Nephron (organoid): ENCODE measurements at regions not wholly inside any gene's neighbourhood (a gene's known extent, or its start where the extent isn't known, plus 50 kb on each side); places are given as distances from the start of the nearest gene placed in this dataset.

Source experiments
- H3K27ac Mint-ChIP-seq, 3 experiments: 2 replicates each; pipeline ENCODE4 v1.8.0; 2020; ENCODE audit warnings: mixed read lengths in 3 of 3, mild to moderate bottlenecking in 2 of 3, moderate library complexity in 1 of 3
- H3K27me3 Mint-ChIP-seq: 2 replicates; pipeline ENCODE4 v1.8.0; 2021; ENCODE audit warnings: low read depth, mild to moderate bottlenecking, moderate library complexity, mixed read lengths
- H3K36me3 Mint-ChIP-seq: 2 replicates; pipeline ENCODE4 v1.8.0; 2020; ENCODE audit warnings: low read depth, mixed read lengths
- H3K4me1 Mint-ChIP-seq: 2 replicates; pipeline ENCODE4 v1.8.0; 2020; ENCODE audit warnings: mixed read lengths
- H3K4me3 Mint-ChIP-seq, 3 experiments: 2 replicates each; pipeline ENCODE4 v1.8.0; 2020; ENCODE audit warnings: mild to moderate bottlenecking in 3 of 3, mixed read lengths in 3 of 3, moderate library complexity in 2 of 3
- H3K9me3 Mint-ChIP-seq: 2 replicates; pipeline ENCODE4 v1.8.0; 2020; ENCODE audit warnings: mixed read lengths
- TF ChIP-seq, protein P1 (sequence below), 3 experiments: fragments of 200-600 bp; sonication (generic); IDR thresholded peaks; one replicate each; pipeline ENCODE4 v1.5.0; 2021; ENCODE audit warnings: antibody characterized with exemption in 3 of 3; ENCODE audit not compliant: unreplicated experiment in 3 of 3

DNA sequence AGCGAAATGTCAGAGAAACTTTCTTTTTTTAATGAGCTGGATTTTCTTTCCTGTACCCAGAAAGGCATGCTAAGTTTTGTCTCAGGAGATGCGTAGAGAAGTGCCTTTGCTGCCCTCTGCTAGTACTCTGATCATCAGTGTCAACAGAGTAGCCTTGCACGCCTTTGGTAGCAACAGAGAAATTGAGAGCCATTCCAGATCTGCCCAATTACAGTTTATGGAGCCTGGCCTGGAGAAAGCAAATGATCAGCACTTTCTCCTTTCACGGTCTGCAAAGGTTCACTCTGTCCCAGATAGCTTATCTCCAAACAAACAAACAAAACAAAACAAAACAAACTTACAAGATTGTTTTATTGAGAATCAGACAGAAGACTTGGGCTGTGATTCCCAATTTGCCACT lies 792.8 kb upstream of the PIK3C3 start:
- no peak overlapping the region for H3K4me3 Mint-ChIP-seq
- no peaks in the 10 kb centered on the region for H3K9me3 Mint-ChIP-seq
- H3K36me3 Mint-ChIP-seq: no peaks in the 10 kb centered on the region
- peak overlapping the region in 2 of 3 experiments; percentile 5 to 6 for H3K27ac Mint-ChIP-seq
- peaks cover 7% of the 10 kb centered on the region for H3K4me1 Mint-ChIP-seq
- no peaks in the 10 kb centered on the region for H3K27me3 Mint-ChIP-seq
- TF ChIP-seq, protein P1, sequence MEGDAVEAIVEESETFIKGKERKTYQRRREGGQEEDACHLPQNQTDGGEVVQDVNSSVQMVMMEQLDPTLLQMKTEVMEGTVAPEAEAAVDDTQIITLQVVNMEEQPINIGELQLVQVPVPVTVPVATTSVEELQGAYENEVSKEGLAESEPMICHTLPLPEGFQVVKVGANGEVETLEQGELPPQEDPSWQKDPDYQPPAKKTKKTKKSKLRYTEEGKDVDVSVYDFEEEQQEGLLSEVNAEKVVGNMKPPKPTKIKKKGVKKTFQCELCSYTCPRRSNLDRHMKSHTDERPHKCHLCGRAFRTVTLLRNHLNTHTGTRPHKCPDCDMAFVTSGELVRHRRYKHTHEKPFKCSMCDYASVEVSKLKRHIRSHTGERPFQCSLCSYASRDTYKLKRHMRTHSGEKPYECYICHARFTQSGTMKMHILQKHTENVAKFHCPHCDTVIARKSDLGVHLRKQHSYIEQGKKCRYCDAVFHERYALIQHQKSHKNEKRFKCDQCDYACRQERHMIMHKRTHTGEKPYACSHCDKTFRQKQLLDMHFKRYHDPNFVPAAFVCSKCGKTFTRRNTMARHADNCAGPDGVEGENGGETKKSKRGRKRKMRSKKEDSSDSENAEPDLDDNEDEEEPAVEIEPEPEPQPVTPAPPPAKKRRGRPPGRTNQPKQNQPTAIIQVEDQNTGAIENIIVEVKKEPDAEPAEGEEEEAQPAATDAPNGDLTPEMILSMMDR (IDR thresholded peaks at IDR 0.05; ENCODE audit: unreplicated experiment in 3 of 3): no peak

- H3K27me3 Mint-ChIP-seq: no peaks in the 10 kb centered on the region
These were observed 798.9 kb upstream of the PIK3C3 start for GRCh38 chr18:41155910-41156851.

GRCh38 chr18:41155025-41155424 lies 800.0 kb upstream of the PIK3C3 start:
- Mint-ChIP-seq H3K9me3 (no peaks in the 10 kb centered on the region), H3K27me3 (no peaks in the 10 kb centered on the region), H3K36me3 (no peaks in the 10 kb centered on the region), H3K4me3 (no peak overlapping the region), H3K4me1 (no peaks in the 10 kb centered on the region), H3K27ac (no peak overlapping the region)
- TF ChIP-seq, protein P1 (IDR thresholded peaks at IDR 0.05; ENCODE audit: unreplicated experiment in 3 of 3): no peak

More at GRCh38 chr18:41155910-41156851, 798.9 kb upstream of the PIK3C3 start:
- H3K27ac Mint-ChIP-seq: no peak overlapping the region
- TF ChIP-seq, protein P1 (IDR thresholded peaks at IDR 0.05; ENCODE audit: unreplicated experiment in 3 of 3): no peak
- H3K4me1 Mint-ChIP-seq: no peaks in the 10 kb centered on the region
- H3K4me3 Mint-ChIP-seq: no peak overlapping the region
- H3K36me3 Mint-ChIP-seq: no peaks in the 10 kb centered on the region
- no peaks in the 10 kb centered on the region for H3K9me3 Mint-ChIP-seq

GRCh38 chr18:41153871-41154270 lies 801.2 kb upstream of the PIK3C3 start:
- Mint-ChIP-seq H3K9me3 (no peaks in the 10 kb centered on the region), H3K36me3 (no peaks in the 10 kb centered on the region), H3K4me1 (no peaks in the 10 kb centered on the region), H3K27me3 (no peaks in the 10 kb centered on the region), H3K27ac (no peak overlapping the region), H3K4me3 (no peak overlapping the region)
- TF ChIP-seq, protein P1 (IDR thresholded peaks at IDR 0.05; ENCODE audit: unreplicated experiment in 3 of 3): no peak

- no peak overlapping the region for H3K4me3 Mint-ChIP-seq
- no peak overlapping the region for H3K27ac Mint-ChIP-seq
- TF ChIP-seq, protein P1 (IDR thresholded peaks at IDR 0.05; ENCODE audit: unreplicated experiment in 3 of 3): no peak
- H3K27me3 Mint-ChIP-seq: no peaks in the 10 kb centered on the region
- no peaks in the 10 kb centered on the region for H3K9me3 Mint-ChIP-seq
- H3K36me3 Mint-ChIP-seq: no peaks in the 10 kb centered on the region
- H3K4me1 Mint-ChIP-seq: peaks cover 15% of the 10 kb centered on the region
These were observed 804.7 kb upstream of the PIK3C3 start for GRCh38 chr18:41150316-41150715.

DNA sequence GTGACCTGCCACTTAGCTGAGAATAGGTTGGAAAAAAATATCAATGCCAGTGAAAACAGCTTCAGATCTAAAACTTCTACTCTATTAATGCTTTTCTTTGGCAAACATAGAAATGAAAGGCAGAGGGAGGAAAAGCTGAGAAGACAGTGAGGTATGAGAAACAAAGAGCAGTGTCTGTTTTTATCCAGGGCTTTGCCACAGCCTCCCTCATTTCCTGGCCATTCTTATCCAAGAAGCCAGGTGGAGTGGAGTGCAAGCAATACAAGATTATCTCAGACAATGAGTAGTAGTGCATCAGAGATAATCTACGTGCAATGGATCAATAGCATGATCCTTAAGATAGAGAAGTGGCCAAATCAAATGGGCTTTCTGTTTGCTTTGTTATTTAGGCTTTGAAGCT lies 808.7 kb upstream of the PIK3C3 start:
- H3K9me3 Mint-ChIP-seq: no peaks in the 10 kb centered on the region
- no peak overlapping the region for H3K4me3 Mint-ChIP-seq
- peaks cover 15% of the 10 kb centered on the region for H3K4me1 Mint-ChIP-seq

More for the DNA sequence above, 808.7 kb upstream of the PIK3C3 start:
- no peaks in the 10 kb centered on the region for H3K36me3 Mint-ChIP-seq
- no peaks in the 10 kb centered on the region for H3K27me3 Mint-ChIP-seq
- TF ChIP-seq, protein P1 (IDR thresholded peaks at IDR 0.05; ENCODE audit: unreplicated experiment in 3 of 3): no peak
- H3K27ac Mint-ChIP-seq: peak overlapping the region; percentile 21 to 63 (median 62)
